NCI-H128 (cell line): ENCODE measurements at regions not wholly inside any gene's neighbourhood (a gene's known extent, or its start where the extent isn't known, plus 50 kb on each side); places are given as distances from the start of the nearest gene placed in this dataset.

Experiments used
- DNase-seq: peaks from one replicate; lab custom pipeline; 2025; ENCODE audit not compliant: unreplicated experiment; lab: John Stamatoyannopoulos, UW

- no peak for DNase-seq
Measured at GRCh38 chr20:1720845-1721475, 63.4 kb upstream of the SIRPG start.

- no peak for DNase-seq
Measured at GRCh38 chr20:1720226-1720625, 62.6 kb upstream of the SIRPG start.

GRCh38 chr20:1718604-1719384, 61.2 kb upstream of the SIRPG start:
- DNase-seq: no peak

- no peak for DNase-seq
Measured at GRCh38 chr20:1712634-1713624, 55.4 kb upstream of the SIRPG start.

- no peak for DNase-seq
Measured at GRCh38 chr20:1711826-1712601, 54.4 kb upstream of the SIRPG start.

- DNase-seq: no peak
Measured at GRCh38 chr20:1711266-1711665, 53.7 kb upstream of the SIRPG start.

GRCh38 chr20:1710484-1710883, 52.9 kb upstream of the SIRPG start:
- no peak for DNase-seq

GRCh38 chr20:1707588-1708449, 50.2 kb upstream of the SIRPG start:
- DNase-seq: no peak
